ENCODE measurements at regions not wholly inside any gene's neighbourhood (a gene's known extent, or its start where the extent isn't known, plus 50 kb on each side); places are given as distances from the start of the nearest gene placed in this dataset.

DNA sequence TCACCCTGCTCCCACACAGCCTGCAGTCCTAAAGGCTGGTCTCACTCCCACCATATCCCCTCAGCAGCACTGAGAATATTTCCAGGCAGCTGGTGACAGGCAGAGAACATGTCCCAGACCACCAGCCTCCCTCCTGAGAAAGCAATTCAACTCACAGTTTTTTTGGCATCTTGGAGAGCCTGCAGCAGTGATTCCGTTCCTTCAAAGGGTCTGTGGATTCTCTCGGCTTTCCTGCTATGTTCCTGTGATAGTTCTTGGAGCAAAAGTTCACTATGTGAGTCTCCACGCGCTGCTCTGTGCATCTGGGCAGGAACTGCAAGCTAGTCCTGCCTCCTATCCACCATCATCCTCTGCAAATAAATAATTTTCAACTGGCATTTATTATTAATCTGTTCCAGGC lies 448.3 kb upstream of the HSF2 start:
- TF ChIP-seq, protein P1, sequence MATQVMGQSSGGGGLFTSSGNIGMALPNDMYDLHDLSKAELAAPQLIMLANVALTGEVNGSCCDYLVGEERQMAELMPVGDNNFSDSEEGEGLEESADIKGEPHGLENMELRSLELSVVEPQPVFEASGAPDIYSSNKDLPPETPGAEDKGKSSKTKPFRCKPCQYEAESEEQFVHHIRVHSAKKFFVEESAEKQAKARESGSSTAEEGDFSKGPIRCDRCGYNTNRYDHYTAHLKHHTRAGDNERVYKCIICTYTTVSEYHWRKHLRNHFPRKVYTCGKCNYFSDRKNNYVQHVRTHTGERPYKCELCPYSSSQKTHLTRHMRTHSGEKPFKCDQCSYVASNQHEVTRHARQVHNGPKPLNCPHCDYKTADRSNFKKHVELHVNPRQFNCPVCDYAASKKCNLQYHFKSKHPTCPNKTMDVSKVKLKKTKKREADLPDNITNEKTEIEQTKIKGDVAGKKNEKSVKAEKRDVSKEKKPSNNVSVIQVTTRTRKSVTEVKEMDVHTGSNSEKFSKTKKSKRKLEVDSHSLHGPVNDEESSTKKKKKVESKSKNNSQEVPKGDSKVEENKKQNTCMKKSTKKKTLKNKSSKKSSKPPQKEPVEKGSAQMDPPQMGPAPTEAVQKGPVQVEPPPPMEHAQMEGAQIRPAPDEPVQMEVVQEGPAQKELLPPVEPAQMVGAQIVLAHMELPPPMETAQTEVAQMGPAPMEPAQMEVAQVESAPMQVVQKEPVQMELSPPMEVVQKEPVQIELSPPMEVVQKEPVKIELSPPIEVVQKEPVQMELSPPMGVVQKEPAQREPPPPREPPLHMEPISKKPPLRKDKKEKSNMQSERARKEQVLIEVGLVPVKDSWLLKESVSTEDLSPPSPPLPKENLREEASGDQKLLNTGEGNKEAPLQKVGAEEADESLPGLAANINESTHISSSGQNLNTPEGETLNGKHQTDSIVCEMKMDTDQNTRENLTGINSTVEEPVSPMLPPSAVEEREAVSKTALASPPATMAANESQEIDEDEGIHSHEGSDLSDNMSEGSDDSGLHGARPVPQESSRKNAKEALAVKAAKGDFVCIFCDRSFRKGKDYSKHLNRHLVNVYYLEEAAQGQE (IDR thresholded peaks at IDR 0.05; ENCODE audit: insufficient read depth in 1 of 2, low read depth in 2 of 2, low read length in 2 of 2) = no peak
- no peak for TF ChIP-seq TAF1 (IDR thresholded peaks at IDR 0.05; ENCODE audit: borderline replicate concordance, insufficient read depth, low read length)
- TF ChIP-seq POLR2AphosphoS5 (IDR thresholded peaks at IDR 0.05; ENCODE audit: low read depth, low read length) = no peak
- TF ChIP-seq SIN3A (IDR thresholded peaks at IDR 0.05; ENCODE audit: borderline replicate concordance, insufficient read depth, low read length) = no peak

Measured in PFSK-1 (cell line).